ENCODE measurements at regions not wholly inside any gene's neighbourhood (a gene's known extent, or its start where the extent isn't known, plus 50 kb on each side); places are given as distances from the start of the nearest gene placed in this dataset.

DNA sequence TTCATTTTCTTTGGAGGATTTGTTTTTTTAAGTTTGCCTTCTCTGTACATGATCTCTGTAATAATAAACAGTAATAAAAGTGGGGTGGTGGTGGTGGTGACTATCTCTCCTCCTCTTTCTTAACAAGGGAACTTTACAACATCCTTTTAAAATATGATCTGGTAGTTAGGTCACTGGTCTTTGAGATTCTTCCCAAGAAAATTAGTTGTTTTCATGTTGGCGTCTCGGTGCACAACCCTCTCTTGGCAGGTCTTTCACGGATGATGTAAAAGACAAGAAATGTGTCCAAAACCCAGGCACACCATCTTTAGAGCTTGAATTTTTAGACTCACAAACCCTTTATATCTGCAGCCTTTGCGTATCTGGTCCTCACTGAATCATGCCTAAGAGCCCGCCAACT is 488.5 kb upstream of the TBX3 start:
- TF ChIP-seq SP1 (IDR thresholded peaks at IDR 0.05) (no peak), TARDBP (IDR thresholded peaks at IDR 0.05) (no peak), FOXM1 (IDR thresholded peaks at IDR 0.05; ENCODE audit: borderline replicate concordance) (no peak), LEF1 (IDR thresholded peaks at IDR 0.05; ENCODE audit: borderline replicate concordance) (no peak), BHLHE40 (IDR thresholded peaks at IDR 0.05; ENCODE audit: borderline replicate concordance) (no peak), ELF4 (IDR thresholded peaks at IDR 0.05) (no peak), NFRKB (IDR thresholded peaks at IDR 0.05) (no peak), CTBP1 (IDR thresholded peaks at IDR 0.05; ENCODE audit: borderline replicate concordance) (no peak), SUZ12 (IDR thresholded peaks at IDR 0.05) (no peak), L3MBTL2 (conservative IDR thresholded peaks at IDR 0.05) (no peak), HDGF (IDR thresholded peaks at IDR 0.05; ENCODE audit: borderline replicate concordance) (no peak), ARNT (IDR thresholded peaks at IDR 0.05) (no peak), FOXA1 (IDR thresholded peaks at IDR 0.05) (no peak), ZNF384 (IDR thresholded peaks at IDR 0.05) (no peak)
